ENCODE measurements at regions not wholly inside any gene's neighbourhood (a gene's known extent, or its start where the extent isn't known, plus 50 kb on each side); places are given as distances from the start of the nearest gene placed in this dataset.

- TF ChIP-seq, protein P1, sequence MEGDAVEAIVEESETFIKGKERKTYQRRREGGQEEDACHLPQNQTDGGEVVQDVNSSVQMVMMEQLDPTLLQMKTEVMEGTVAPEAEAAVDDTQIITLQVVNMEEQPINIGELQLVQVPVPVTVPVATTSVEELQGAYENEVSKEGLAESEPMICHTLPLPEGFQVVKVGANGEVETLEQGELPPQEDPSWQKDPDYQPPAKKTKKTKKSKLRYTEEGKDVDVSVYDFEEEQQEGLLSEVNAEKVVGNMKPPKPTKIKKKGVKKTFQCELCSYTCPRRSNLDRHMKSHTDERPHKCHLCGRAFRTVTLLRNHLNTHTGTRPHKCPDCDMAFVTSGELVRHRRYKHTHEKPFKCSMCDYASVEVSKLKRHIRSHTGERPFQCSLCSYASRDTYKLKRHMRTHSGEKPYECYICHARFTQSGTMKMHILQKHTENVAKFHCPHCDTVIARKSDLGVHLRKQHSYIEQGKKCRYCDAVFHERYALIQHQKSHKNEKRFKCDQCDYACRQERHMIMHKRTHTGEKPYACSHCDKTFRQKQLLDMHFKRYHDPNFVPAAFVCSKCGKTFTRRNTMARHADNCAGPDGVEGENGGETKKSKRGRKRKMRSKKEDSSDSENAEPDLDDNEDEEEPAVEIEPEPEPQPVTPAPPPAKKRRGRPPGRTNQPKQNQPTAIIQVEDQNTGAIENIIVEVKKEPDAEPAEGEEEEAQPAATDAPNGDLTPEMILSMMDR (IDR thresholded peaks at IDR 0.05) = no peak
- TF ChIP-seq, protein P2, sequence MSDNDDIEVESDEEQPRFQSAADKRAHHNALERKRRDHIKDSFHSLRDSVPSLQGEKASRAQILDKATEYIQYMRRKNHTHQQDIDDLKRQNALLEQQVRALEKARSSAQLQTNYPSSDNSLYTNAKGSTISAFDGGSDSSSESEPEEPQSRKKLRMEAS (IDR thresholded peaks at IDR 0.05; ENCODE audit: low read depth) = no peak
- TF ChIP-seq NRF1 (IDR thresholded peaks at IDR 0.05; ENCODE audit: low read depth, low read length) (no peak), FOXM1 (IDR thresholded peaks at IDR 0.05; ENCODE audit: low read depth) (no peak)
Observed at GRCh38 chr14:40987481-40987880, 619.2 kb upstream of the LRFN5 start.
